Dedifferentiated amniotic fluid mesenchymal stem cell (primary cell): ENCODE measurements at regions not wholly inside any gene's neighbourhood (a gene's known extent, or its start where the extent isn't known, plus 50 kb on each side); places are given as distances from the start of the nearest gene placed in this dataset.

Experiments used
- DNase-seq: peaks from one replicate; pipeline ENCODE4 v3.0.0-alpha.2; 2016; ENCODE audit errors: extremely low spot score

DNA sequence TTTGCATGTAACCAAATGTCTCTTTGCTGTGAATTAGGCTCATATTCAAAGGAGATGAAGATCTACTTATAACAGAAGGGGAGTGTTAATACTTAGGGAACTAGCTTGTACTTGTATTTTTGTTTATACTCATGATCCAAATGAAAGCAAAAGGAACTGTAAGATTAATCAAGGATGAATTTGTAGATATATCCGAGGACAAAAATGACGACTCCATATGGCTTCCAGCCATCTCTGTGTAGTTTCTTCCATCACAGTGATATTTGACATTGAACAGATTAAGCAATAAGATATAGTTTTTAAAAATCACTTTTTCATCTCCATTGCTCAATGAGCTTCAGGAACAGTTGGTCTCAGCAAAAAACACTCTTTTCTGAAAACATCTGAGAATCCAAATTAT lies 257.4 kb upstream of the CAMK1G start:
- DNase-seq: no peak

DNA sequence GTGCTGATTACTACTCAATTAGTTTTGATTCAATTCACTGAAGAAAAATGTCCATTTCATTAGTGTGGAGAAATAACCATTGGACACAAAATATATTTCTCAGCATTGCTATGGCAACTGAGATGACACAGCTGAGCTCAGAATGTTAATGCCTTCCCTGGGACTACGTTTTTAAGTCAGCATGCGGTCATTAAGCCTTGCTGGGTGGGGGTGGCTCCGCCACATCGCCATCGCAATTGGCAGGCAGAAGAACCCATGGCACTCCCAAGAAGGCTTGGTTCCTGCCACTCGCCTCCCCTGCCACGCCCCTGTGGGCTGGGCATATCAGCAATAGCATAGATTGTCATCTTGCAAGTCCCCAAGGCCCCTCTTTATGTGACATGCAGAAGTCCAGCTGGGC lies 256.7 kb upstream of the CAMK1G start:
- no peak for DNase-seq

DNA sequence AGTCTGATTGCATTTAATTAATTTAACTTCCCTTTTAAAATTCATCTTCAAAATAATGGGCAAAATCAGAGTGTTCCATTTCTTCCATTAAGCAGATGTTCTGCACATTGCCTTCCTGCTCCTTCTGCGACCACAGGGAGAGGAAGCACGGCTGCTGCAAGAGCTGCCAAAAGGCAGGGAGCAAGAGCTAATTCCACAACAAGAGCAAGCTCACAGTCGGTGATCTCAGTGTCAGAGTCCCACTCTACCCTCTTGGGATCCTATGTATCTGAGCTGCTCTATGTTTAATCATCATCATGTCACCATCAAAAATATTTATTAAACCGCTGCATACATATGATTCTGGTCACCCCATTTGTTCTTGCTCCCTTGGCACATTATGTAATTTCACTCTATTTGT lies 255.3 kb upstream of the CAMK1G start:
- DNase-seq: no peak

DNA sequence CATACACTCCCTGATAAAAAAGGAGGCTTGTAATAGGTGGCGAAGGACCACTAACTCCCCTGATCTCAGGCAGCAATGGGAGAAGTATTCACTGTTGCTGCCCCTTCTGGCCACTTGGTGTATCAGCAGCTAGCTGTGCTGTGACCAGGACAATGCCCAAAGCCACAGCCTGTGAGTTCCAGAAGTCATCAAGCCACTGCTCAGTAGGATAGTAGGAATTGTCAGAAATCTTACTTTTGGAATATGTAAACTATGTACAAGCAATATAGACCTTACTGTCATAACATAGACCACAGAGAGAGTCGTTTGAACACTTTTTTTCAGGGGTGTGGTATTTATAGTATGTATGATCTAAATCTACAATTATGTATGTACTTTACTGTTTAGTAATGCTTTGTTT lies 248.3 kb upstream of the CAMK1G start:
- DNase-seq: no peak

DNA sequence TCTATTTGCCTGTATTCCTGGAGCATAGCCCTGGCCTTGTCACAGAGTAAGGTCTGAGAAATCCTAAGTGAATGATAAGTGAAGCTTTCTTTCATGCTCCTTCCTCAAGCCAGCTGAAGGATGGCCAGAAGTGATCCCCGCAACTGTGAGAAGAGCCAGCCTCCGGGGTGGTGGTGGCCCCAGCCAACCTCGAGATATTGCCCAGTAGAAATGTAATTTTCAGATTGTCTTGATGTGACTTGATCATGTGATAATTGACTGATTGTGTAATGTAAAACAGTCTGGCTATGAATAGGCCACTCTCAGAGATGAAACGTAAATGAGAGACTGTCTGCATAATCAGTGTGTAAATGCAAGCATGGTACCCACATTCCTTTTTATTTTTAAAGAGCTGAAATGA lies 242.4 kb upstream of the CAMK1G start:
- DNase-seq: no peak

DNA sequence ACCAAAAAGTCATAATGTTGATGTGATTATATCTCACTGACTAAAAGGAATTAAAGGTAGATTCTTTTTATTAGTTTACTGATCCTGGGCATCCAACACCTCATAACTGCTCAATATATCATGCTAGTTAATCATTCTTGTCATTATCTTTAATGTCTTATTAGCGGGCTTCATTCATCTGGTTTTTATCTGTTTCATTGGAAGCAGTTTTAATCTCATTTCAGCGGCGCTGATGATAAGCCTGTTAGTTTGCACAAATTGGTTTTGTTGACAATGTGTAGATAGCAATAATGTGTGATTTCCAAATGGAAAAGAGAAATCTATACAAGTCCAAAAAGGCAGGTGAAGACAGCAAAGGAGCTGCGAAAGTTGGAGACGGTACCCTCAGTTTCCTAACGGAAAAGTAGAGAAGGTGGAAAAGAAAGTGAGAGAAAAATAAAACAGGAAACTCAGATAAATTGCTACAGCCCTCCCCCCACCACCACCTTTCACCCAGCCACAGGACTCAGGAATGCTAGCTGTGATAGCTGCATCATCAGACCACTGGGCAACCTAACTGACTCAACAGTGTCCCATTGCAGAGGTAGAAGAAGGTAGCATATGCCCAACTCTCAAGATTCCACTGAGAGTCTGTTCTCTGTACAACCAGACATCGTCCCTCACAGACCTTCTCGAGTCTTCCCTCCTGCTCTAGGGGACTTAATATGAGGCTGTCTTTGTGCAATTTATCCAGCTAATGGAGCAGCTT lies 241.7 kb upstream of the CAMK1G start:
- no peak for DNase-seq

DNA sequence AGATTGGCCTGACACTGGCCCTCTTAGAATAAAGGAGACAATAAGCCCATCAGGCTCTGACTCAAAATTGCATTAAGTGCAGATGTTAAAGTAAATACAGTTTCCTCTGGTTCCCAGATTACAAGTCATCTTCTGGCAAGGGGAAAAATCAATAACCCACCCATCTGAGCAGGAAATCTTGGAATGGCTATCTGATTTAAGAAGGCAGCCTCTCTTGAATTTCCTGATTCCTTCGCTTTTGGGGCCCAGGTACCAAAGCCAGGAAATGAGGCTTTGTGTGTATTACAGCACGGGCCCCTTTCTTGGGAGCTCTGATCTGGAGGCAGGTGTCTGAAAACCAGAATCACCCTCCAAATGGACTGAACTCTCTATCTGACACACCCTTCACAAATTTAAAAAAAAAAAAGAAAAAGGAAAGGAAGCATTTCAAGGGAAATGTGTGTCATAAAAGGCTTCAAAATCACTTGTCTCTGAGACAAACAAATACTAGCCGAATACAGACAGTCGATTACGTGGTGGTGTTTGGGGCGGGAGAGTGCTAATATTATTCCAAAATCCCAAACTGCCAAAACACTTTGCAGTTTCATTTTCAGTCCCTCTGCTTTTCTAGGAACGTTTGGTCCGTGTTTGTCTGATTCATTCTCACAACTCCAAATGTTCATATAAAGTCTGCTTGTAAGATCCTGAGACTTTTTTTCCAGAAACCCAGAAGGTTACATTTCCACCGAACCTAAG lies 240.9 kb upstream of the CAMK1G start:
- DNase-seq: no peak

DNA sequence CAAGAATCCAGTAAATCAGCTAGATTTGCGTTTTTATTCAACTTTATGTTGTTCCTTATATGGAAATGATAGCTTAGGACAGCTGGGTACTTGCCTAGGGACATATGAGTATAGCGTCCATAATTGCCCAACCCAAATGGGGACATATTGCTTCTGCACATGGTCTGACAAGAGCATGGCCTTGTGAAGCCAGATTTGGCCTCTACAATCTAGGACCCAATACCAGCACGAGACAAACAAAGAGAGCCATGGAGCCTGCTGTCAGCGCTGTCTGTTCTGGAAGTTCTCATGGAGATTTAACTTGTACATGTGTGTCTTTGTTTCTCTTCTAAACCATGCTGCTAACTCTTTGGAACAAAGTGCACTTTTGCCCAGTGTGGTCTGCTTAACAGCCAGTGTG lies 240.0 kb upstream of the CAMK1G start:
- no peak for DNase-seq

DNA sequence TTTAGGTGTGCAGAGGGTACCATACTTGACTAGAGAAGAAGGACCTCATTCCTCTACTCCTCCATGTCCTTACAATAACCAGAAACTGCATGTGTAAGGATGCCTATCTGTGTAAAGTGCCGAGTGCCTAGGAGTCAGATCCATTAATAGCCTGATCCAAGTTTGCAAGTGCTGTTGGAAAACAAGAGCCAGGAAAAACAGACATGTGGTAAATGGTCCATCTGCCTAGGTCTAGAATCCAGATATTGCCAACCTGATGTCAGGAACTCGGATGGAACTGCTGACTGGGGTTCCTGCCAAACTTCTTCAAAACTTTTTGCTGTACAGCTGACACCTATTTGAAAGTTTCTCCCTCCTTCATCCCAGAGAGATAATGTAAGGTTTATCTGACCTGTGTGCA lies 239.4 kb upstream of the CAMK1G start:
- no peak for DNase-seq

DNA sequence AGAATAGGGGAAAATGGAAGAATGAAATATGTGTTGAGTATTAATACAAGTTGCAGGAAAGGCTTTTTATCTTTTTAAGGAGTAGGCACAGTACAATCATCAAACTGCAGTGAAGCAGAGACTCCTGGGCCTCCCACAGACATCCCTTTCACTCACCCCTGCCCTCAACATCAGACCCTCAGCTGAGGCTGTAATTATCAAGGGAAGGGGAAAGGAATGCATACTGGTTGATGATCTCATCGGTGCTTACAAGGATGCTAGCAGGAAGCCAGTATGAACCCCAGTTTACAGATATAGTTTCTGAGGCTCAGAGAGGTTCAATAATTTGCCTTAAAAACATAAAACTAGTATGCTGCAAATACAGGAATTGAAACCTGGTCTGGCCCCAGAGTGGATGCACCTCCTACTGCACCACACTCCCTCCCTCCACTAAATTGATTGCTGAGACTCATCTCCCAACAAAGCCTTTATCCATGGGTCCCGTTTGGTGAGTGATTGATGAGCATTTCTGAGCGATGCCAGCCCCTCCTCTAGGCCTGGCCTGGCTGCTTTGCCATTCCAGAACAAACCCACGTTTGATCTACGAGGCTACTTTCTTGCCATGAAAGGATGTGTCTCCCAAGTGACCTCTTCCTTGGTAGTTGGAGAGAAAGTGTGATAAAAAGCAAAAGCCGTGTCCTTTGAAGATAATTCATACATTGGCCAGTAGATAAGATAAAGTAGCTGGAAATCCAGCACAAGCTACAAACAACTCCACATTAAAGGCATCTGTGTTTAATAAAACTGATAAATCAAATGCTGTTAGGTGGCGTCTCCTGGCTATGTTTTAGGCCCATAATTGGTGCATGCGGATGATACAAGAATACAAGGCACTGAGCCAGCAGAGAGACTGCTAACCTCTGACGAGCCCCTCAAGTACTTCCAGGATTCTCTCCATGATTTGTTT lies 233.9 kb upstream of the CAMK1G start:
- no peak for DNase-seq

DNA sequence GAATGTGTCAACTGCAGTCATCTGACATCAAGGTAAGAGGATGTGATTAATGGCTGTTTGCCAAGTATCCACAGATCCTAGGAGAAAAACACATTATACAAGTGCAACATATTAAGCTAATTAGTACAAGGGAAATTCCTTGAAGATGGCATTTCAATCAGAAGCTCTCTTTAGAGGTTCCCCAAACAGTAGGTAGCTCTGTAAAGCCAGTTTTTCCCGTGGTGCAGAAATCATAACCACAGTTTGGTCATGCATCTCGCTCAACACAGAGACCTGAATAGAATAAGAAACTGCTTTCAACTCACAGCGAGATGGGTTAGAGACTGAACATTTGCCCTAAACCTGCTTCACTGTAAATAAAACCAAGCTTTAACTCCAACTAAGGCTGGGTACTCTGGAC lies 230.5 kb upstream of the CAMK1G start:
- no peak for DNase-seq

DNA sequence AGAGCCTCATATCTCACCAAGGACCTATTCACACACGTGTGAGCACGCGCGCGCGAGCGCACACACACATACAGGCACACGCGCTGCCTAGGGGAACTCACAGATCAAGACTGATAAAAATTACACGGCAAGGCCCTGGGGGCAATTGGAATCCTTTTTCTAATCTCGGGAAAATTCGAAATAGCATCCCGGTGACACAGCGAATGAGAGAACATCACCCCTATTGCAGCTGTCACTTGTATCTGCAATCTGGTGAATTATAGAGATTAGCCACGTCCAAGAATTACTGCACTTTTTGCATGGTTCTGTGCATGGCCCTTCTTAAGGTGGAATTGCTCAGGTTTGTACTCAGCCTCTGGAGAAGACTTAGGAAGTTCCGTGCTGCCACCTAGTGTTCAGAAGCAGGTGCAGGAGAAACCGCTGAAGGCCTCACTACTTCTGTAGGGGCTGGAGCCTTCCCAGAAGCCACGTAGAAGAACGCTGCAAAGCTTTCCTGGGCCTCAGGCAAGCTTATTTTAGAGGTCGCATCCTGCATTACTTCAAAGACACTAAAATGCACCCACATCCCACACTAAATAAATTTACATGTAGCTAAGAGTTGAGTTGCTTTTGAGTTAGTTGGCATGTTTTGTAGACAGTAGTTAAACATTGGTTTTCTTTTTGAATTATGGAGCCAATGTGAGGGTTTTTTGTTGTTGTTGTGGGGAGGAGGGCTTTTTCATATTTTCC lies 229.2 kb upstream of the CAMK1G start:
- DNase-seq: peak; percentile 87

DNA sequence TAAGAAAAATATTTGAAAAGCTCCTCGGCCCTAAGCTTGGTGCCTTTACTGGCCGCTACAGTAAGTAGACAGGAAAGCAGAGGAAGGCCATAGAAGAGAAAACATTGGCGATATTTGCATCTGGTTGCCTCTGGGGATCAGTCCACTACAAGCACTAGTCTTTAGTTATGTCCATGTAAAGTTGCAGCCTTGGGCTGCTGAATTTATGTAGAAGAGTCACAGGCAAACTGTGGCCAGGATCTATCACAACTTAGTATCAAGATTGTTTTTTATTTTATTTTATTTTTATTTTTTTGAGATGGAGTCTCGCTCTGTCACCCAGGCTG lies 228.7 kb upstream of the CAMK1G start:
- no peak for DNase-seq

DNA sequence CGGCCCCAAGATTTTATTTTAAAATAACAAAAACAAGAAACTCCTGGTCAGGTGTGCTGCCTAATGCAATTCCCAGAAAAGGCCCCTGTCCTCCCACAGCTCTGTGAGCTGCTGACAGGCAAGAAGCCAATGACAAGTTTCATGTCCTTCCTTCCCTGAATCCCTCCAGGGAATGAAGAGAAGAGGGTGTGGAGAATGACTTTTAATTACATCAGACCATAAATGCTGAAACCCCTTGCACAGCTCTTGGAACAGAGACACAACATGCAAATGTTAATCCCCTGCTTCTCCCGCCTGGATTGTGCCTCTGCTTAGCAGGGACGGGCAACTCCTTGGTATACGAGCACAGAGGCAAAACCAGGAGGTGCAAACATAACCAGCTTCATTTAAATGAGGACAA lies 228.1 kb upstream of the CAMK1G start:
- DNase-seq: no peak

DNA sequence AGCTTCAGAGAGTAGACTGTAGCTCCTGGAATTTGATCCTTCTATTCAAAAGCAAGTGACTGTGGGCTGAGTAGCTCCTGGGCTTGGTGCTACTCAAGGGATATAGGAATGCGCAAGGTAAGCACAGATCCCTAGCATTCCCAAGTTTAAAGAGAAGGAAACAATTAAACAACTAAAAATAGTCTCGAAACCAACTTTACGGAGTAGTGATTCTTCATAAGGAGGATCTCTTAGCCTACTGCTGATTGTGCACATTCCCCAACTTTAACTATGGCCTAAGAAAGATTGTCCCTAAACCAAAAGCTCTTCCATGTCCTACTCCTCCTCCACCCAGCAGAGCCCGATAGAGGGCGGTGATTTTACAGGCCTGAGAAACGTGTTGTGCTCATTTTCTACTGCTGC lies 226.5 kb upstream of the CAMK1G start:
- DNase-seq: no peak

DNA sequence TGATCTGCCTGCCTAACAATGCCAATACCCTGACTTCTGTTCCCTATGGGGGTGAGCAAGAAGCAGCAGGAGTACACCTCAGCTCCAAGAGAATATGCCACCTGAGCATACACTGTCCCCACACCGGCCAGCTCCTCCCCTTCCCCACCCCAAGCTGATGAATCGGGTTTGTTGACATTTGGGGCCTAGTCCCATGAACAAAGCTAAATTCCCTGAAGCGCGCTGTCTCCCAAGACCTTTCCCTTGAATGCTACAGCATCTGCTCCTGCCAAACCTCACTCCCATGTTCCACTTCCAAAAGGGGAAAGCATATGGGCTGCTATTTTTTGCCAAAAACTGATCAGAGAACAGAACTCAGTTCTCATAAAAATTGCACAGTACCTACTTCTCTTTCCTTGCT lies 220.4 kb upstream of the CAMK1G start:
- DNase-seq: no peak

DNA sequence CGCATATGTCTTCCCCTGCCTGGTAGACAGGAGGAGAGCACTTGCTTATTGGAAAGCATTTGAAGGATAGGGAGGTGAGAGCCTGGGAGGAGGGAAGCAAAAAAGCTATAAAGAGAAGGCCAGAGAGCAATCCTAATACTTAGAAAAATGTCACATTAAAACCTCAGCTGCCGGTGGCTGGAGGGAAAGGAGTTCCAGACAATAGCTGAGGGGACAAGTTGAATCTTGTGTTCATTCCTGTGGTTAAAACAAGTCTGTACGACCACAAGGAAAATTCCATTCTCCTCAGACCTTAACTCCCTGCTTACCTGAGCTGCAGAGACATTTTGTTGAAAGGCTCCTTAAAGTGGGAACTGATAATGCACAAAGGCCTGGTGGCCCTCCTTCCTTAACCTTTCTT lies 218.8 kb upstream of the CAMK1G start:
- DNase-seq: no peak

DNA sequence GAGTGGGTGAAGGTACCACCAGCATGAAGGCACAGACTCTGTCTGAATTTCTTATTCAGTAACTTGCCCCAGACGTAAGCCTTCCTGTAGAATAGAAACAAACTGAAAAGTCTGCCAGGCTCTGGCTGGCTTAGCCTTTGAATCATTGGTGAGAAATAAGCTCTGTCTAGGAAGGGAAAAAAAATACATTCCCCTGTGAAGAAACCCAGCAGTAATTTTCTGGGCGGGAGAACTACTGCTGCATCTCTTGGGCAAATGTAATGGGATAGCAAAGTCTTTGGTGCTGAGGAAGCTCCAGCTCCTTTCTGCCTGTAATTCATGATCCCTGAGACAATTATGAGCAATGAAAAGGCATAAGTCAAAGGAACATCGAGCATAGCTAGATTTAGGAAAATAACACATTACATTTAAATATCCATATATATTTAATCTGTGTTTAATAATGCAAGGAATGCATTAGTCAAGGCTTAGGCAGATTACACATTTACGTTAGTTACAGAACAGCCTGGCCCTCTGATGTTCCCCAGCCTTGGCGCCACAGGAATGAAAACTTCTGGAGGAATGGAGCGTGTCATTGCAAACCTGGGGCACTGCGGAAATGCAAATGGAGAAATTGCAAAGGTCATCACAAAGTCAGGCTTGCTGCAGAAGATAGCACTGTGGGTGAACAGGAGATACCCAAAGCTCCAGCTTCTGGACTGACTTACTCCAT lies 216.3 kb upstream of the CAMK1G start:
- DNase-seq: no peak

DNA sequence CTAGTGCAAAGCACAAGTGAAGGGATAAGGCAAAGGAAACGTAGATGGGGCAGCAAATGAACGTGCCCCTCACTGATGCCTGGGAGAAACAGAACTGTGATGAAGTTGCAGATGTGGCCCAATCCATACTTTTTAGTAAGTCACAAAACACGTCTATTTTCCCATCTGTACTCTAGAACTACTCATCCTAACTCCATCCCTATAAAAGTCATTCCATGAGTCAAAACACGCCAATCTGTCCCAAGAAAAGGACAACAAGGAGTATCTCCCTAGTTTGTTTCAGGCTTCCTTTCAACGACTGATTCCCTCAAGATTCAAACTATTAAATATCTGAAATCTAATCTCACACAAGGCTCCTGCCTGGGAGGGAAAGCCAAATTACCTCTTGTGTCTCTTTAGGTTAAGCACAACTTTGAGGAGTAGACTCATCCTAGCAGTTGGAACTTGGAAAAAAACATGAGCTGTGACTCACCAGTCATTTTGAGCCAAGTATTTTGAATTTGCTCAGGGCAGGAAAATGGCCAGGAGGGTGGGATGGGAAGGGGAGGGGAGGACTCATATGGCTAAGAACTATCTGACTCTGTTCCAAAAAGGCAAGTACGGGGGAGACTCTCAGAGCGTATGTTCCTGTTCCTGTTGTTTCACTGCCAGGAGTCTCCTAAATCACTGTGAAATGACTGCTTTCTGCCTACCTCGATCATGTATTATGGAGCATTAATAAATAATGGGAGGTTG lies 214.5 kb upstream of the CAMK1G start:
- DNase-seq: peak; percentile 76

DNA sequence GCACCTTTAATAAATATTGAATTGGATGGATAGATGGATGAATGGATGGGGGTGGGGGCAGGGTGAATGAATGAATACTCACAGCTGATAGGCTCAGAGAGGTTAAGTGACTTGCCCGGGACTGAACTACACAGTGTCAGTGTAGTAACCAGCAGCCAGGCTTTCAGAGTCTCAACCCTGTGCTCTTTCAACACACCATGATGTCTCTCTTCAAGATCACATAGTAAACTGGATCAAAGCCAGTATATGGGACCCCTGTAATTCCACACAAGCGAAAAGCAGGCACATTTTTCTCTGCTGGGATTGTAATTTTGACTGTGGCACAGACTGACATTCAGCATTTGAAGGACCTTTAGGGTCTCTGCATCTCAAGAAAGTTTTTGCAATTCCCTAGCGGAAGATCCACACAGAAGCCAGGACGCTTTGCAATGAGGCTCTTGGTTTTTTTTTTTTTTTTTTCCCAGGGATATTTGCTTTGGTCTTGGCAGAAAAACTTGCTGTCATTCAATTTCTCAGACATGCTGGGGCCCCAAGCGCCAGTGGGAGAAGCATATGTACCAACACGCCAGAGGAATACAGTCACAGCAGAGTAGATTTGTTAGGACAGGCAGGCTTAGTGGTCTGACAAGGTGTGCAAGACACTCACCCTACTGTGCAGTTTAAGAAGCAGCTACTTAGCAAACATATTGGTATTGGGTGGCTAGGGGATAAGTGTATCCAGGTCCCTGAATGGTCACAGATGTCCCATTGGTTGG lies 213.1 kb upstream of the CAMK1G start:
- DNase-seq: no peak
